MM.1S (cell line): ENCODE measurements at regions not wholly inside any gene's neighbourhood (a gene's known extent, or its start where the extent isn't known, plus 50 kb on each side); places are given as distances from the start of the nearest gene placed in this dataset.

Source experiments
- CTCF ChIP-seq: fragments of 300-600 bp; sonication (generic); IDR thresholded peaks from 2 replicates; pipeline ENCODE4 v1.5.1; 2016; ENCODE audit warnings: antibody characterized with exemption, low read length, mixed read lengths
- EZH2 ChIP-seq: fragments of 300-600 bp; sonication (generic); optimal IDR thresholded peaks from 2 replicates; pipeline ENCODE3; 2017; ENCODE audit warnings: low read depth, mild to moderate bottlenecking, antibody characterized with exemption, low read length, mixed read lengths

- no peak for TF ChIP-seq CTCF
- no peak for TF ChIP-seq EZH2
Measured at GRCh38 chr3:109910772-109911171, 573.4 kb upstream of the DPPA4 start.
